NCI-H82 (cell line): ENCODE measurements at regions not wholly inside any gene's neighbourhood (a gene's known extent, or its start where the extent isn't known, plus 50 kb on each side); places are given as distances from the start of the nearest gene placed in this dataset.
"Not testable (repeated sequence)": the region's sequence is repeated elsewhere in the genome, so short reads cannot be mapped to it uniquely, and the experiment has no call there.

Experiments used
- DNase-seq: peaks from one replicate; lab custom pipeline; 2025; lab: John Stamatoyannopoulos, UW

DNA sequence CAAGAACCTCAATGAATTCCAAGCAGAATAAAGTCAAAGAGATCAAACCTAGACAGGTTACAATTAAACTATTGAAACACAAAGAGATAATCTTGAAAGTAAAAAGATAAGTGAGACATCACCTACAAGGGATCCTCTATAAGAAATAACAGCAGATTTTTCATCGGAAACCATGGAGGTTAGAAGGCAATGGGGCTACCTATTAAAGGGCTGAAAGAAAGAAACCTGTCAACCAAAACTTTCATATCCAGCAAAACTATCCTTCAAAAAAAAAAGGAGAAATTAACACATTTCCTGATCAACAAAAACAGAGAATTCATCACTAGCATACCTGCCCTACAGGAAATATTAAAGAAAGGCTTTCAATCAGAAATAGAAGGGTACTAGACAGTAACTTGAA is 244.9 kb downstream of the ARHGAP12 start:
- DNase-seq: peak; percentile 4

DNA sequence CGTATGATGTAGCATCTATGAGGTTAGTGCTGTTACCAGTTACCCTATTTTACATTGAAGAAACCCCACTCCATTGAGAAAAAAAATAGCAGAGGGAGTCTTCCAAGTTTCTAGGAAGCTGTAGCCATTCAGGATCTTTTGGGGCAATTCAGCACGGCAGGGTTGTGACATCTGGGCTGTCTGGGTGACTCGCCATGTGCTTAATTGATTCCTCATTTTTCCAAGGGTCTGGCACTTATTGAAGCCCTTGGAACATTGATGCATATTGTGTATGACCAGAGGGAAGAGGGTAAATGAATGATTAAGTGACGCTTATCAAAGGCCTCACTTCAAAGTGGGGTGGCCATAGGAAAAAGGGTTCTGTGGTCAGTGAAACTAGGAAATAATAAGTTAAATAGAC is 248.7 kb downstream of the ARHGAP12 start:
- DNase-seq: no peak

DNA sequence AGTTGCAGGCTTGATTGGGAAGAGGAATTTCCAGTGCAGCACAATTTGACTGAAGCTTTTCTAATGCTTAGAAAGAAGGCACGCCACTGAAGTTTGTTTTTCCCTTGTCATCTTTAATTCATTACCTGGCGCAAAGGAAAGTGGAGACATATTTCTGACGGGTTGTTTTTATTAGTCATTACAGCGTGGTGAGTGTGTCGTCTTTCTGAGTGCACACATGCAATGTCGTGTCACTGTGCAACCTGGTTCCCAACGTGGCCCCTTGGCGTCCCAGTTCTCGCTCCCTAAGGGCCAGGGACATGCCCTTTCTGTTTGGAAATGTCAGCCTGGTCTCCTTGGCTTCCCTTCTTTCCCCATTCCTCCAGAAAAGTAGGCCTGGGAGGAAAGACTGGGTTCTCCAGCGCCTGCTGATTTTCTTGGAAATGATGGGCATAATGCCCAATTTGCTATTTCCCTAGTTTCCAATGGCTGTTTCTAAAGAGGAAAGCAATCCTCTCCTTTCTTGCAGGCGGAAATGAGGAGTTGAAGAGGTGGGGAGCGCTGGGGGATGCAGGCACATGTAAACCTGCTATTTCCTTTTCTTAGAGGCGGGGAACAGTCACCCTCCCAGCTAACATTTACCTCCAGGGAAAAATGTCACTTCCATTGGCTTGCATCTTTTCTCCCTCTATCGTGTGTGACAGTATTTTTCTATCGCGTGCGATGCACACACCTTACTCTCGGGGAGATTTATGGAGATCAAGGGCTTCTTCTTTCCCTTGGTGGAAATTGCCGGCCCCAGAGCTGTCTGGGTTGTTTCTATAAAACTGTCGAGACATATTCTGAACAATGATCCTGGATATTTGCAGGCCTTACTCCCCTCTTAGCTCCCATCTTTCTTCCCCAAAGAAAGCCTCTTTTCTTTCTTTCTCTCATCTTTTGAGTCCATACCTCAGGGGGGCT is 249.8 kb downstream of the ARHGAP12 start:
- no peak for DNase-seq

DNA sequence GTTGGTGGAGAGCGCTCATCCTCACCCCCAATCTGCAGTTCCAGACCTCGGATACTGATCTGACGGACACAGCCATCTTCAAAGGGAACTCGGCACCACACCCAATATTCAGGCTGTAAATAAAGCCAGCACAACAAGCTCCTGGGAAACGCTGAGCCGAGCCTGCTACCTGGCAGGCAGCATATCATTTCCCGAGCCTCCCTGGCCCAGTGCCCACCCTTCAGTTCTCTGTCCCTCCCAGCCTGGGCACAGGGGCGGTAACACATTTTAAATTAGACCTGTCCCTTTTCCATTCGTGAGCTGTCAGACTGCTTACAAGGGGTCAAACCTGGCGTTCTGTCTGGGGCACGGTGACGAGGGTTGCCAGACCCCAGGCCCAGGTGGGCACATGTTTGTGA is 250.5 kb downstream of the ARHGAP12 start:
- DNase-seq: no peak

DNA sequence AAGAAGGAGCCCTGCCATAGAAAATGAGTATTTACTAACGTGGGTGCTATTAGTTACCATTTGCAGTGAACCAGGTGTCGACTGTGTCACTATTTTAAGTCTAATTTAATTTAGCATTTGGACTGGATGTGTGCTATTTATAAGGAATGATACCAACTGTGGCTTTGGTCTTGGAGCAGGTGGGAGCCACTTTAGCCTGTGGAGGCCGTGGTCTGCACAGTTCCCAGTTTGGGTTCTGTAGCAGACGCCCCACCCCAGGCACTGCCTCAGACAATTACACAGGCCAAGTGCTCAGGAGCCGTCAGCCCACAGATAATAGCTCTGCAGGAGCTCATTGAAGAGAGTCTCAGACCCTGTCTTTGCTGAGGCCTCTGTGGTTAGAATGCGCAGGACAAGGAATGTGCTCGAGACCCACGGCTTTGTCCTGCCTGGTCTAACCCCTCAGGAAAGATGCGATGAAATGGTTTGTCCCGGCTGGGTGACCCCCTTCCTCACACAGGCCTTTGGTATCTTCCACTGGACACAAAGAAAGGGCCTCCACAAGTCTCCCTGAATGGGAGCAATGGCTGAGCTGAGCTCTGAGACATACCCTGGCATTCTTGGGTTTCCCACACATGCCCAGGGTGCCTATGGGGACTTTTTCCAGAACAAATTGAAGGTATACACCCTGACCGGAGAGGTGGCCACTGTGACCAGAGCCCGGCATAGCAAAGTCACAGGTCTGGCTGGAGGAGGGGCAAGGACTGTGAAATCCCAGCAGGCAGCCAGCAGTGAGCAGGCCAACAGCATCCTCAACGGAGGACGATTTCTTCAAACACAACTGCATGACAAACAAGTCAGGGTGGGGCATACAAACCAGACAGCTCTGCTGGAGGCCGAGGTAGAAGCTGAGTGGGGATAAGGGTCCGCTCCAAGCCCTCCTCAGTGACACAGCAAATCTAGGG is 251.2 kb downstream of the ARHGAP12 start:
- DNase-seq: no peak

DNA sequence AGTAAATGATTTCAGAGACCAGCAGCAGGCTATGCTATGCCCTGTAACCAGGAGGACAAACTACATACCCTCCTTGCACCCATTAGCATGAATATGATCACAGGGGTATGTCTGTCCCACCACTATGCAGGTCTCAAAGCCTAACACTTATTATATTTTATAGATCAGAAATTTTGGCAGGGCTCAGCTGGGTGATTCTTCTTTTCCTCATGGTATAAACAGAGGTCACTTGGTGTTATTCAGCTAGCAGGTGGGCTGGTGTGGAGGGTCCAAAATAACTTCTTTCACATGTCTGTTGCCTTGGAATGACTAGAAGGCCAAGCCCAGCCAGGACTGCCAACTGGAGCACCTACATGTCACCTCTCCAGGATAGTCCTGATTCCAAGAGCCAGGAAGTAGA is 252.9 kb downstream of the ARHGAP12 start:
- no peak for DNase-seq

DNA sequence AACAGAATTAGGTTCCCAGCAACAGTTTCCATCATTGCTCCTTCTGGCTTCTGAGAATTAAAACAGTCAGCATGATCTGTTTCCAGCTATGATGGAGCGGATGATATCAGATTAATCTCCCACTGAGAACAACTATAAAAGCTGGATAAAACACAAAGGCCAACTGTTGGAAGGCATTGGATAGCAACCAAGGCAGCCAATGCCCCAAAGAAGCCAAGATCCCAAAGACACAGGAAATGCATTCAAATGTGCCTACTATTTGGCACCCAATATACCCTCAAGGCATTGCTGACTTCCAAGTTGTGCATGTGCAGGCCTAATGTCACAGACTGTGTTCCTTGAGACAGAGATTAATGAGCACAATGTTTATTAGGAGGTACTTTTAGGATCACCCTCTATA is 259.3 kb downstream of the ARHGAP12 start:
- DNase-seq: no peak

DNA sequence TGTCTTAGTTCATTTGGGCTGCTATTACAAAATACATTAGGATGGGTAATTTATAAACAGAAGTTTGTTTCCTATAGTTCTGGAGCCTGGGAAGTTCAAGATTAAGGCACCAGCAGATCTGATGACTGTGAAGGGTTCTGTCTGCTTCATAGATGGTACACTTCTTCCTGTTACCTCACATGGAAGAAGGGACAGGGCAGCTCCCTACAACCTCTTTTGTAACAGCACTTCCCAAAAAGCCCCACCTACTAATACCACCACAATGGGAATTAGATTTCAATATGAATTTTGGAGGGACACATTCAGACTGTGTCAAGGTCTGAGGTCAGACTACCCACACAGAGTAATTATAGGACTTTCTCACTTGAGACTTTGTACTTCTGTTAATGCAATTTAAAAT is 260.3 kb downstream of the ARHGAP12 start:
- no peak for DNase-seq

DNA sequence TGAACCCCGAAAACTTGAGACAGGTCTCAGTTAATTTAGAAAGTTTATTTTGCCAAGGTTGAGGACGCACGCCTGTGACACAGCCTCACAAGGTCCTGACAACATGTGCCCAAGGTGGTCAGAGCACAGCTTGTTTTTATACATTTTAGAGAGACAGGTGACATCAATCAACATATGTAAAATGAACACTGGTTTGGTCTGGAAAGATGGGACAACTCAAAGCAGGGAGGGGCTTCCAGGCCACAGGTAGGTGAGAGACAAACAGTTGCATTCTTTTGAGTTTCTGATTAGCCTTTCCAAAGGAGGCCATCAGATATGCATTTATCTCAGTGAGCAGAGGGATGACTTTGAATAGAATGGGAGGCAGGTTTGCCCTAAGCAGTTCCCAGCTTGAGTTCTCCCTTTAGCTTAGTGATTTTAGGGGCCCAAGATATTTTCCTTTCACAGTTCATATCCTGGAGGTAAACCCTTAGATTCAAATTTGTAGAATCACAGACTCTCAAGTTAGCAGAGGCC is 262.8 kb downstream of the ARHGAP12 start:
- not testable (repeated sequence) for DNase-seq

DNA sequence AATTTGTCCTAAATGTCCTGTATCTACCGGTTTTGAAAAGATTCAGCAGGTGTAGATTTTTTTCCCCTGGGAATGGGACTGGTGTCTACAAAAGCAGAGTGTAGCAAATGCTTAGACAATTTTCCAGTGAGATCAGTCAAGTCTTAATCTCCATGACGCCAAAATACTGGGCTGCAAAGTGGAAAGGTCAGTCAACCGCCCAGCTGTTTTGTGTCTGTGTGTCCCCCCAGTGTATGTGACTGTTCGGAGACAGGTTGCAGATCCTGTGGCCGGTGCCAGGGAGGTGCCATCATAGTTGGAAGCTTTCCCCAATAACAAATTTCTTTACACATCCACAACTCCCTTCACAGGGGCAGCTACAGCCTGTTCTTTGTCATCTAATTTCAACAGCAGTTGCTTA is 263.8 kb downstream of the ARHGAP12 start:
- DNase-seq: no peak

DNA sequence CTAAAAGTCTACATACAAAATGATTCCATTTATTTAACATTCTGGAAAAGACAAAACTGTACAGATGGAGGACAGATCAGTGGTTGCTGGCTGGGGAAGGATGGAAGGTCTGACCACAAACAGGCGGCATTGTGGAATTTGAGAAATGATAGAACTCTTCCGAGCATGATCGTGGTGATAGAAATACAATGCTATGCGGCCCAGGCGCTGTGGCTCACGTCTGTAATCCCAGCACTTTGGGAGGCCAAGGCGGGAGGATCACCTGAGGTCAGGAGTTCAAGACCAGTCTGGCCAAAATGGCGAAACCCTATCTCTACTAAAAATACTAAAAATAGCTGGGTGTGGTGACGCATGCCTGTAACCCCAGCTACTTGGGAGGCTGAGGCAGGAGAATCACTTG is 264.6 kb downstream of the ARHGAP12 start:
- DNase-seq: not testable (repeated sequence)

DNA sequence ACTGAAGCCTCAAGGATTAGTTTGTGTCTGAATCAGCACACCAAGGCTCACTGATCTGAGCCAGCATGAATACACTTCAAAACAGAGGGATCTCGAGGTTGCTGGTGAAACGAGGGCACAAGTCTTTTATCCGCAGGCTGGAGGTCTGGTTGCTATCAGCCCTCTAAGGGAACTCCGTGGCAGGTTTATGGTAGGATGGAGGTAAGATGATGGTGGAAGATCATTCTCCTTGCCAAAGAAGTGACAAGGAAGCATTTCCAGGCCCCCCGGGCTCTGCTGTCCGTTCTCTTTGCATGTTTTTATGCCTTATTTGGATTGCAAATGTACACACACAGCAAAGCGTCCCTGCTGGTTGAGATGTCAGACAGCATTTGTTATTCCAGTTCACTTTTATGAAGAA is 268.3 kb downstream of the ARHGAP12 start:
- no peak for DNase-seq

DNA sequence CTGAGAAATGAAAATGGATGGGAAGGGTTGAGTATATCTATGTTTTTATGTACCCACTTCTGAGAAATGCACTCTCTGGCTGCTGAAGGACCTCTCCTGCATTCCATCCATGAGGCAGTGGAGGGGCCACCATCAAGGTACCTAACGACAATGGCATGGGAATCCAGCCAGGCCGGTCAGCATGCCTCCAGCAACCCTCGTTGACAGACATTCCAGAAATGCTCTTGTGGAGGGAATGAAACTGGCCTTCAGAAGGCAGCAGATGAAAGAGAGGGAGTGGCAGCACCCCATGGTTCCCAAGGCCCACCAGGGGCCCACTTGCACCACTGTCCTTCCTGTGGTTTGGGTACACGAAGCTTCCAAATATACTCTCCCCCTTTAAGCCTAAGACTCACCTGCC is 269.0 kb downstream of the ARHGAP12 start:
- DNase-seq: no peak

DNA sequence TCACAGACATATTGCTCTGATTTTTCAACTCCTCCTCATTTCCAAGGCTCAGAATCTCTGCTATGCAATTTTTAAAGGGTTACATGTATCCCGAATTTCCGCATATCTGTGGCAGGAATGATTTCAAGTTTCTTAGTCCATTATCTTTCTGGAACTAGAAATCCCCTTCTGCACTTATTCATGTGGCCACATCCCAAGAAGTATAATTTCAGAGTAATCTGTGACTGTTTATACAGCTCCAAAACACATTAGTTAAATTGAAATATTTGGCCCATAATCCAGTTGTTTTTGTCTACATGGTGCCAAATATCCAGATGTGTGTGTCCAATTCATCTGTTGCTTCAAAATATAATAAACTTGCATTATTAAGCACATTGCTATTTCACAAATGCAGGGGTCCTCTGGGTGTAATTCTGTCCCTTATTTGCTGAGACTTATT is 271.2 kb downstream of the ARHGAP12 start:
- no peak for DNase-seq

DNA sequence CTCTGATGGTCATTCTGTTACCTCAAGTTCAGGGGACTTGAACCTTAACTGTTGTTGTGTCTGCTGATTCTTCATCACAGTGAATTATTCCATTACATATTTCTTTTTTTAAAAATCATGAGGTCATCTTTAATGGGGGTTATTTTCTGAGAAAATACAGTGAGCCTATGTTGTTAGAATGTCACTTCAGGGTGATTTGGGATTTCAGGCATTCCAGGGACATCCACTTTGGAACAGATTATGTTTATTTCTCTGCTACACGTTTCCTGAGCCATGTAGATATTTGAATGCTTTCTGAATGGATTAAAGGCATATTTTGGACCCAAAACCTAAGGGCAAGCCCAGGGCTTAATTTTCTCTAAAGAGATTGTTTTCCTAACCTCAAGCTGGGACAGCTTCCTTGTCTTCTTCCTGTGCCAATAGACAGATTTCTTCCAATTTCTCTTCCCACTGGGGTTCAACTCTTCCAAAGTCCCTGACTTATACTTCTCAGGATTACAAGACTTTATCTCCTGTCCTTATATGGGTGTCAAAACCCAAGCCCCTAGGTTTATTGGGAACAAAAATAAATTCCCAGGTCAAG is 271.7 kb downstream of the ARHGAP12 start:
- no peak for DNase-seq

DNA sequence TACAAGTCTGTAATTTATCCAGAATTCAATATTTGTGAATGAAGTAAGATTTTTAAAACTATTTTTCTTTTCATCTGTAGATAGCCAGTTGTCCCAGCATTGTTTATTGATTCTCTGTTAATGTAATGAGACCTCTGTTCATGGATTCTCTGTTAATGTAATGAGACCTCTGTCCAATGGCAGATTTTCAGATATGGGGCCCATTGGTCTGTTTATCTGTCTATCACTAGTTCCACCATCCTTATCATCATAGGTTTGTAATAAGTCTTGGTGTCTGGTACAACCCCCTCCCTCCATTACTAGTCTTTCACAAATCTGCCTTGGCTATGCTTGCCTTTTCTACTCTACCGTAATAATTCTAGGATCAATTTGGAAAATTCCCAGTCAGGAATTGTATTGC is 276.6 kb downstream of the ARHGAP12 start:
- DNase-seq: no peak

DNA sequence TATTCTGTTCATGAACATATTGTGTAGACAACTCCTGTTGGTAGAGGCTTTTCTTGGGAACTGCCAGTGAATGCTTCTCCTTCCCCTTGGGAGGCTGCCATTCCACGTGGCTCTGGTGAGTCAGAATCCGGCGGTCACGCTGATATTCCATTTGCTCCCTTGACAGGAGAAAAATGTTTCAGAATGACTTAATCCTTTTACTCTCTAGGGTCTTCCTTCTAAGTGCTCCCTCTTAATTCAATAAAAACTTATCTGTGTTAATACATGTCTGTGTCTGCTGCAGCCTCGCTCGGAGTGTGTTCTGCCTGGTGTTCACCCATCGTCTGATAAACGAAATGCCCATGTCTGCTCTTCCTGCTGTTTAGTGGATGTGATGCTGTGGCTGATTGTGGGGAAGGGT is 278.6 kb downstream of the ARHGAP12 start:
- DNase-seq: peak; percentile 75

DNA sequence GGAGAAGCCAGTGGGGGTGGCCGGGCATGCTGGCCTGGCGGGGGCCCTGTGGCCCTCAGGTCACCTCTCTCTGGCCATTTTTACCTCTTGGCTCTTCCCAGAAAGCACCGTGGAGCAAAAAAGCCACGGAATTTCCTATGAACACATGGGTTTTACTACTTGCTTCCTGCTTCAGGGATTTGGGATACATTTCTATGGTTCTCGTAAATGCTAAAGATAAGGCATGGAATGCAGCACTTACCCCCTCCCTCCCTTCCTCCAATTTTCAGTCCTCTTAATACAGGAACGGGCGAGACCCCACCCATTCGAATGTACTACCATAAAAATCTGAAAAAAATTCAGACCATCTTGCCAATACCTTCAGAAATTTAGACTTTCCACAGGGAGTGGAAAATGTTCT is 279.7 kb downstream of the ARHGAP12 start:
- DNase-seq: no peak

DNA sequence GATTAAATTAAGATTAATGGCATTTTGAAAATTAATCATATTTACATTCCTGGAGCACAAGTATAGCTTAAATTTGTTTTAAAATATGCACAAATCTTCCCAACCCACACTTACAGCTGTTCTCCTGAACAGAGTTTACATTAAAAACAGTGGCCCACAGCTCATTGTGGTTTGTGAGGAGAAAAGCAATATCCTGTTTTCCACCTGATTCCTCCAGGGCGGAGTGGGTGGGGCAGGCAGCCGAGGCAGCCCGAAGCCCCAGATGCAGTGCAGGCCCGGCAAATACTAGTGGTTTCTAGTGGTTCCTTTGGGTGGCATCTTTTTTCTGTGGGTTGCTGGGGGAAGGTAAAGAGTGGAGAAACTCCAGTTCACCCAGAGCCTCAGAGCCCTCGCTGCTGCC is 280.8 kb downstream of the ARHGAP12 start:
- DNase-seq: no peak

DNA sequence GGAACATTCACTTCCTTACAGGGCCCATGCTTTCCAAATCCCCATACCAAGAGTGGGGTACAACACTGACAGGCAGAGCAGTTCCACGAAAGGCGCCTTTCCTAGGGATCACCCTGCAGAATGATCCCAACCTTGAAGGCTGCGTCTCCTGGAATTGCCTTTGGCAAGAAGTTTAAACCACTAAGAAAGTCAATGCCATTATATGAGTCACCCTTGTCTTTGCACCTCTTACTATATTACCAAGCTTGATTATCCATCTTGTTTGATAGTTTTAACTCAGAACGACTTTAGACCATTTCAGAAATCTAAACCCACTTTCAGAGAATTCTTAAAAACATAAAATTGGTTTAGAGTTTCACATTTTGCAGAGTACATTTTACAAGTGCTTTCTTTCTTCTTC is 282.1 kb downstream of the ARHGAP12 start:
- DNase-seq: no peak

DNA sequence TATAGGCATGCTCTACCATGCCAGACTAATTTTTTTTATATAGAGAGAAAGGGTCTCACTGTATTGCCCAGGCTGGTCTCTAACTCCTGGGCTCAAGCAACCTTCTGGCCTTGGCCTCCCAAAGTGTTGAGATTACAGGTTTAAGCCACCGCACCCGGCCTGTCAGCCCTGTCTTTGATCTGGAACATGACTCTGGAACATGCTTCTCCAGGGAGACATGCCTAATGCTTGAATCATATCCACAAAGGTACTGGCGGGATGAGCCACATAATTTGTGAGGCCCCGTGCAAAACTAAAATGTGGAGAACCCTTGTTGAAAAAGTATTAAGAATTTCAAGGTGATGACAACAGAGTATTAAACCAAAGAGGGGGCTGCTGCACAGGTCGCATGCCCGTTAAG is 282.8 kb downstream of the ARHGAP12 start:
- no peak for DNase-seq

DNA sequence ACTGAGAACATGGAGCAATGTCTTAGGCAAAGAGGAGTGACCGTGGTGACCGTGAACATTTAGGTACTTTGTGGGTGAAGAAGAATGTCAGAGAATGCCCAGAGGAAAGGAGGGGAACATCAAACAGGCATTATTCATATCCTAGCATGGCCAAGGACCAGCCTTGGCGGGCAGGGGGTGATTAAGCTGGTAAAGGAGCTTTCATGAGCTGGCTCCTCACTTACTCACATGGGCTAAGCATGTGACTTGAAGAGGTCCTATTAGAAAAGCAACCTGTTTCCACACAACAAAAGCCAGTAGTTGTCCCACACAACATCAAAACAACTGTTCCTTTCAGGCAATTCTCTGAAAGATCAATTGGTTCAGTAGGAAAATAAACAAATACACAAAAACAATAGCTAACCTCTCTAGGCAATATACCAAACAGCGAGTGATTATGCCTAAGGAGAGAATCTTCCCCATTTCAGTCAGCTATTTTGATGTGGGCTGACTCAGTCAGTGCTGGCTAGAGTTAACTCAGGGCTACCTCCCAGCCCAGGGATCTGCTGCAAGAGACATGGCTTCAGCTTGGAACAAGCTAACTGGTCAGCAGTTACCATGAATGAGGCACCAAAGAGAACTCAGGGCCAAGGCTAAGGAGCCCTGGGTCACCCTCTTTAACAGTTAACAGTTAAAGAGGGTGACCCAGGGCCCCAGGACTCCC is 283.5 kb downstream of the ARHGAP12 start:
- DNase-seq: no peak
